Retinal pigment epithelial cell (primary cell): ENCODE measurements at regions not wholly inside any gene's neighbourhood (a gene's known extent, or its start where the extent isn't known, plus 50 kb on each side); places are given as distances from the start of the nearest gene placed in this dataset.

ENCODE experiments used
- DNase-seq: peaks from one replicate; pipeline ENCODE4 v3.0.0-alpha.2; 2010; ENCODE audit warnings: low read depth
- H3K4me3 ChIP-seq: 2 replicates; pipeline ENCODE4 v1.5.1; 2011; ENCODE audit warnings: mild to moderate bottlenecking, low read length, control low read depth, moderate library complexity
- CTCF ChIP-seq: conservative IDR thresholded peaks from 2 replicates; pipeline ENCODE4 v1.5.1; 2011; ENCODE audit warnings: low read depth, low read length, control low read depth, inconsistent platforms

DNA sequence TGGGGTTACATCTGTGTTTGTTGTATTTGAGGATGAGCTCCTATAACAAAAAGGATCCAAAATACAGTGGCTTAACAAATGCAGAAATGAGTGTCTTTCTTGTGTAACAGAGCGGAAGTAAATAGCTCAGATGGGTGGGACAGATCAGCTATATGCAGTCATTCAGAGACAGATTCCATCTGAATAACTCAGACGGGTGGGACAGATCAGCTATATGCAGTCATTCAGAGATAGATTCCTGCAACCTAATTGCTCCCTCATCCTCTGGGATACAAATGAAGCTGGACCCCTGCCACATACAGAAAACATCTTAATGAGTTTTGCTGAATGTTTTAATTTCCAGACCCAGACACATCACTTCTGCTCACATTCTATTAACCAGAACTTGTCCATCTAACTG is 332.3 kb downstream of the BCKDHB start:
- H3K4me3 ChIP-seq, result no peak overlapping the region
- TF ChIP-seq CTCF, result no peak
- DNase-seq, result peak; percentile 69

GRCh38 chr6:80437801-80438200 is 331.3 kb downstream of the BCKDHB start:
- TF ChIP-seq CTCF, result no peak
- no peak for DNase-seq
- H3K4me3 ChIP-seq, result no peak overlapping the region

DNA sequence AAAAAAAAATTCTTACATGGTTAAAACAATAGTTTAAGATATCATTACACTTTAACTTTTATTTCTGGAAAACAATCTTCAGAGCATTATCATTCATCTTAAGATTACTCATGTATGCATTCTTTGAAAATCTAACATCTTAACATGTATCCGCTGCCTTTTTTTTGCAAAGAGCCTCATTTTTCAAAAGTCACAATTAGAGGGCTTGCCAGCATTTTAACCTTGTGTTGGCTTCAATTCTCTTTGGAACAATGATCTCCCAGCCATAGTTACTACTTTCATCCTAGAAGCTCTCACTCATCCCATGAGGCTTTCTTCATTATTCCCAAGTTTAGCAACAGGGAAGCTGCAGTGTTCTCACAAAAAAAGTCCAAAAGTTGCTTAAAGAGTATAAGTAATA is 330.8 kb downstream of the BCKDHB start:
- no peak for TF ChIP-seq CTCF
- H3K4me3 ChIP-seq, result no peak overlapping the region
- DNase-seq, result no peak

DNA sequence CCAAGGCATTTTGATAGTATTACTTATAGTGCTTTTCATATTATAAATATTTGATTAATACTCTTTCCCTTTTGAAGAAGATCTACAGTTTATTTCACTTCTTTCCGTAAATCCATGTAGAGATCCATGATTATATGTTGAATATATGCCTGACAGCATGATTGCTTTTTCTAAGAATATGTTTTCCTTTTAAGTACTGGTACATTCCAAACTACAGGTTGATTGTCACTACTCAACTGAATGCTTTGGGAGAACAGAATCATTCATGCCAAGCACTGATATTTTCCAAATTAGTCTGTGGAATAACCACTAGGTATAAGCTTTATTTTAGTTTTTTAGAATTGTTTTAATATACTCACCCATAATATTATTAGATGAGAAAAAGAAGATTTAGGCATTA is 330.2 kb downstream of the BCKDHB start:
- TF ChIP-seq CTCF, result no peak
- no peak for DNase-seq
- H3K4me3 ChIP-seq, result no peak overlapping the region

GRCh38 chr6:80435457-80435856 is 329.0 kb downstream of the BCKDHB start:
- no peak for DNase-seq
- TF ChIP-seq CTCF, result no peak

GRCh38 chr6:80434691-80435350 is 328.4 kb downstream of the BCKDHB start:
- no peak for DNase-seq
- no peak for TF ChIP-seq CTCF
- no peak overlapping the region for H3K4me3 ChIP-seq

More at GRCh38 chr6:80435457-80435856, 329.0 kb downstream of the BCKDHB start:
- no peak overlapping the region for H3K4me3 ChIP-seq

DNA sequence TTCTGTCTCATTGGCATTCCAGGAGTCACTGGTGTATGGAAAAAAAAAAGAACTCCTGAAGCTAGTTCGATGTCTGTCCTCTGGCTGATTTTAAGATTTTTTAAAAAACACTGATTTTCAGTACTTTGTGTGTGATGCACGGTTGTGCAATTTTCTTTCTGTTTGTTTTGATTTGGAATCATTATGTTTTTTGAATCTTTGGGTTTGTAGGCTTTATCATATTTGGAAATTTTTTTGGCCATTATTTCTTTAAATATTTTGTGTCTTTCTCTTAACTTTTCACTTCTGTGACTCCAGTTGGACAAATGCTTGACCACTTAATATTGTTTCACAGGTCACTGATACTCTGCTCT is 327.2 kb downstream of the BCKDHB start:
- DNase-seq, result no peak
- no peak for TF ChIP-seq CTCF

More for the DNA sequence above, 327.2 kb downstream of the BCKDHB start:
- H3K4me3 ChIP-seq, result no peak overlapping the region
